ENCODE measurements at regions not wholly inside any gene's neighbourhood (a gene's known extent, or its start where the extent isn't known, plus 50 kb on each side); places are given as distances from the start of the nearest gene placed in this dataset.

DNA sequence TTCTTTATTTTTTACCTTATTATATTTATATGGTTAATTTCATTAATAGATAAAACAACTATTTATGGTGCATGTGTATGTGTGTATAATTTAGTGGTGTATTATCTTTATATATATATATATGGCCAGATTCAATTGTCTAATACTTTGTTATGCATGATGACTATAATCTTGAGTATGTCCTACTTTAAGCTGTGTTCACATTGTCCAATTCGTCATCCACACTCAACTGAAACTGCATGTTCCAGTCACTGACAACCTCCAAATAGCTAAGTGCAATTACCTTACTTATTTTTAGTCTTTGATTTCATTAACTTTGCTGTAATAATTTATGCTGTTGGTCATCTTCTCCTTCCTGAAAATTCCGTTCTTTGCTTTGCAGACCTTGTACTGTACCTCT is 306.5 kb upstream of the TMTC1 start:
- TF ChIP-seq, protein P1, sequence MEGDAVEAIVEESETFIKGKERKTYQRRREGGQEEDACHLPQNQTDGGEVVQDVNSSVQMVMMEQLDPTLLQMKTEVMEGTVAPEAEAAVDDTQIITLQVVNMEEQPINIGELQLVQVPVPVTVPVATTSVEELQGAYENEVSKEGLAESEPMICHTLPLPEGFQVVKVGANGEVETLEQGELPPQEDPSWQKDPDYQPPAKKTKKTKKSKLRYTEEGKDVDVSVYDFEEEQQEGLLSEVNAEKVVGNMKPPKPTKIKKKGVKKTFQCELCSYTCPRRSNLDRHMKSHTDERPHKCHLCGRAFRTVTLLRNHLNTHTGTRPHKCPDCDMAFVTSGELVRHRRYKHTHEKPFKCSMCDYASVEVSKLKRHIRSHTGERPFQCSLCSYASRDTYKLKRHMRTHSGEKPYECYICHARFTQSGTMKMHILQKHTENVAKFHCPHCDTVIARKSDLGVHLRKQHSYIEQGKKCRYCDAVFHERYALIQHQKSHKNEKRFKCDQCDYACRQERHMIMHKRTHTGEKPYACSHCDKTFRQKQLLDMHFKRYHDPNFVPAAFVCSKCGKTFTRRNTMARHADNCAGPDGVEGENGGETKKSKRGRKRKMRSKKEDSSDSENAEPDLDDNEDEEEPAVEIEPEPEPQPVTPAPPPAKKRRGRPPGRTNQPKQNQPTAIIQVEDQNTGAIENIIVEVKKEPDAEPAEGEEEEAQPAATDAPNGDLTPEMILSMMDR (conservative IDR thresholded peaks at IDR 0.05; ENCODE audit: low read depth, low read length): no peak
- TF ChIP-seq BHLHE40 (IDR thresholded peaks at IDR 0.05; ENCODE audit: low read depth, low read length) (no peak), RCOR1 (IDR thresholded peaks at IDR 0.05; ENCODE audit: insufficient replicate concordance, low read length) (no peak), POLR2A (IDR thresholded peaks at IDR 0.05; ENCODE audit: low read depth, low read length) (no peak), CEBPB (IDR thresholded peaks at IDR 0.05; ENCODE audit: low read depth, low read length) (no peak), MAZ (IDR thresholded peaks at IDR 0.05; ENCODE audit: borderline replicate concordance, low read depth, low read length) (no peak)
